ENCODE measurements at regions not wholly inside any gene's neighbourhood (a gene's known extent, or its start where the extent isn't known, plus 50 kb on each side); places are given as distances from the start of the nearest gene placed in this dataset.

DNA sequence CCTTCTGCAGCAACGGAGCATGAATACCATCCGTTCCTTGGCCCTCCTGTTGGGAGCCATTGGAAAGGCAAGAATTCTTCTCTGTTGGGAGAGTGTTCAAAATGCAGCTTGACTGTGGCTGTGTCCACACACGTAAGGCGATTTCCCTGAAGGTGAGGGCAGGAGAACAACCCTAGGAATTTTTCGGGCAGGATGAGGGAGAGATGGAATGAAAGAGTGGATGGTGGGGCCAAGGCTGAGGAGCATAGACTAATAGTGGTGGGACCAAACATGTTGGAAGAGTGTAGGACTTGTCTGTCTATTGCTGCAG is 924.9 kb downstream of the TBC1D22A start:
- 82 to 93% (median 89%) methylated on average over 5 of the region's 5 CpGs for WGBS, 5 donors
- intact Hi-C loops (cut with DNase I; ENCODE audit: low total_unique reads): no loop called here

DNA sequence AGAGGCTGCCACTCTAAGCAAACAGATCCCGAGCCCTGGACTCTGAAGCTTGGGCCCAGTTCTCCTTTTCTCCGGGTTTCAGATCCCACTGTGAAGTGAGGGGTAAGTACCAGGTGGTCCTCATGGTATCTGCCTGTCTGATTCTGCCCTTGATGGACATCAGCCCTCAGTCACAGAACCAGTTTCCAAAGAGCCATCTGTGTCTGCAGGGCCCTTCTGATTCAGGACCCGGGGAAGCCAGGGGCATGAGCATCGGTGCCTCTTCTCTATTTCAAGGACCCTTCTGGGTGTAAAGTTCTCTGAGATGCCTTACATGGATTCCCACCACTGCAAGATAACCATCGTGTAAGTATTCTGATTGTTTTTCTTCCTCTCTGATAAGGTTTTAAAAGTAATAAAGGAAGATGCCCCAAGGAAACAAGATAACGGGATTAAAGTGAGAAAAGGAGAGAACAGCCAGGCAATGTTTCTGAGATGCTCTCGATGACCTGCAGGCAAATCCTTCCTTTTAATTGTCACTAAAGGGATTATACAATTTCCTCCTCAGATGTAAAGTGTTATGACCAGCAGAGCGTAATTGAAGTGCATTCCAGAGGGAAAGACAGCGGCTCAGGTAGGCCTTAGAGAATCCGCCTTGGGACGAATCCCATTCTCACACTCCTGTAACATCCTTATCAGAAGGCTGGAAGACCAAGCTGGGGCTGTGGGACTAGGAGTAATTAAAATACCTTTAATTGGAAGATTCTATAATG is 924.3 kb downstream of the TBC1D22A start:
- intact Hi-C loops (cut with DNase I; ENCODE audit: low total_unique reads): no loop called here
- Histone ChIP-seq H3K27ac (no peak overlapping the region), H3K36me3 (no peaks in the 10 kb centered on the region), H3K27me3 (replicated peaks in 1 of 7) (peaks cover 0 to 19% (median 0%) of the 10 kb centered on the region in 7 donors), H3K4me1 (no peaks in the 10 kb centered on the region), H3K9me3 (peaks cover 0 to 49% (median 24%) of the 10 kb centered on the region in 8 donors), H3K4me3 (no peak overlapping the region)
- no peak for DNase-seq
- WGBS, 5 donors: 80 to 86% (median 84%) methylated on average over 11 of the region's 11 CpGs
- TF ChIP-seq POLR2A (IDR thresholded peaks at IDR 0.05): no peak
- no peak for TF ChIP-seq POLR2AphosphoS5 (IDR thresholded peaks at IDR 0.05)
- TF ChIP-seq, protein P1, sequence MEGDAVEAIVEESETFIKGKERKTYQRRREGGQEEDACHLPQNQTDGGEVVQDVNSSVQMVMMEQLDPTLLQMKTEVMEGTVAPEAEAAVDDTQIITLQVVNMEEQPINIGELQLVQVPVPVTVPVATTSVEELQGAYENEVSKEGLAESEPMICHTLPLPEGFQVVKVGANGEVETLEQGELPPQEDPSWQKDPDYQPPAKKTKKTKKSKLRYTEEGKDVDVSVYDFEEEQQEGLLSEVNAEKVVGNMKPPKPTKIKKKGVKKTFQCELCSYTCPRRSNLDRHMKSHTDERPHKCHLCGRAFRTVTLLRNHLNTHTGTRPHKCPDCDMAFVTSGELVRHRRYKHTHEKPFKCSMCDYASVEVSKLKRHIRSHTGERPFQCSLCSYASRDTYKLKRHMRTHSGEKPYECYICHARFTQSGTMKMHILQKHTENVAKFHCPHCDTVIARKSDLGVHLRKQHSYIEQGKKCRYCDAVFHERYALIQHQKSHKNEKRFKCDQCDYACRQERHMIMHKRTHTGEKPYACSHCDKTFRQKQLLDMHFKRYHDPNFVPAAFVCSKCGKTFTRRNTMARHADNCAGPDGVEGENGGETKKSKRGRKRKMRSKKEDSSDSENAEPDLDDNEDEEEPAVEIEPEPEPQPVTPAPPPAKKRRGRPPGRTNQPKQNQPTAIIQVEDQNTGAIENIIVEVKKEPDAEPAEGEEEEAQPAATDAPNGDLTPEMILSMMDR (IDR thresholded peaks at IDR 0.05 in 8 of 11, conservative IDR thresholded peaks at IDR 0.05 in 3 of 11): no peak

More for the DNA sequence above, 924.9 kb downstream of the TBC1D22A start:
- Histone ChIP-seq H3K27ac (no peak overlapping the region), H3K27me3 (replicated peaks in 1 of 7) (peaks cover 0 to 14% (median 0%) of the 10 kb centered on the region in 7 donors), H3K9me3 (peaks cover 0 to 44% (median 23%) of the 10 kb centered on the region in 8 donors), H3K36me3 (no peaks in the 10 kb centered on the region), H3K4me3 (no peak overlapping the region), H3K4me1 (no peaks in the 10 kb centered on the region)
- DNase-seq: no peak
- TF ChIP-seq POLR2A (IDR thresholded peaks at IDR 0.05) (no peak), POLR2AphosphoS5 (IDR thresholded peaks at IDR 0.05) (no peak)
- TF ChIP-seq, protein P1 (IDR thresholded peaks at IDR 0.05 in 8 of 11, conservative IDR thresholded peaks at IDR 0.05 in 3 of 11): no peak

DNA sequence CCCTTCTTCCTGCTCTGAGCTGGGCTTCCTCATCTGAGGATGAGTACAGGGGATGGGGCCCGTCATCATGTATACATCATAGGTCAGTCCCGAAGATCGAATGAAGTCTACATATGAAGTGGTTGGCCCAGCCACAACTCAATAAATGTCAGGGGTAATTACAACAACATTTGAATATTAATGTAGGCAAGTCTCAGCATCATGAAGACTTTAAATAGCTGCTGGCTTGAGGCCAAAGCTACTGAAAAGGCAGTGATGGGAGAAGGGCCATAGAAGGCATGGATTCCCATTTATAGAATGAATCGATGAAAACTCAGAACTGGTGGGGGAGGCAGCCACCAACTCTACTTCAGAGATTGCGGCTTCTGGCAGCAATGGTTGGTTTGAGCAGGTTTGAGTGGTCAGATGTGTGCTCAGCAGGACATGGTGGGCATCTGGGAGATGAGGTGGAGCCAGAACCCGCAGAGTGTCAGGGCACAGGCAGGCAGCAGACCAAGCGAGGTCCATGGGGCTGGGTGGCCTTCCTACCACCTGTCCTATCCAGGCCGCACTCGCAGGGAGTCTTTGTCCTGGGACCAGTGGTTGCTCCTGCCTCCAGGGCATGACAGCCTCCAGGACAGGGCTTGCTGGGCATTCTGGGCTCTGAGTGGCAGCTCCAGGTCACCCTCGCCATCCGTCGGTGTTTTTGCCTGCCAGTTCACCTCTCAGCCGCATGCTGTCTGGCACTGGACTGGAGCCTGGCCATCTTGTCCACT is 919.1 kb downstream of the TBC1D22A start:
- TF ChIP-seq POLR2A (IDR thresholded peaks at IDR 0.05) (no peak), POLR2AphosphoS5 (IDR thresholded peaks at IDR 0.05) (no peak)
- TF ChIP-seq, protein P1 (IDR thresholded peaks at IDR 0.05 in 8 of 11, conservative IDR thresholded peaks at IDR 0.05 in 3 of 11): no peak

More for the DNA sequence above, 919.1 kb downstream of the TBC1D22A start:
- Histone ChIP-seq H3K36me3 (no peaks in the 10 kb centered on the region), H3K4me3 (no peak overlapping the region), H3K4me1 (no peaks in the 10 kb centered on the region), H3K9me3 (peaks cover 0 to 48% (median 24%) of the 10 kb centered on the region in 8 donors), H3K27ac (no peak overlapping the region), H3K27me3 (replicated peaks in 1 of 7) (peaks cover 0 to 19% (median 0%) of the 10 kb centered on the region in 7 donors)
- intact Hi-C loops (cut with DNase I; ENCODE audit: low total_unique reads): no loop called here
- 88 to 96% (median 92%) methylated on average over 13 of the region's 13 CpGs for WGBS, 5 donors
- no peak for DNase-seq

Data from spleen (tissue), 11 donors.